ENCODE measurements at regions not wholly inside any gene's neighbourhood (a gene's known extent, or its start where the extent isn't known, plus 50 kb on each side); places are given as distances from the start of the nearest gene placed in this dataset.
"Not testable (repeated sequence)": the region's sequence is repeated elsewhere in the genome, so short reads cannot be mapped to it uniquely, and the experiment has no call there.

- in situ Hi-C loops (cut with HindIII; ENCODE audit: low pct_ligation_motif_present, low pct_unique_long_range_greater_than_20kb, low sequenced_read_pairs); DNase-seq: not testable (repeated sequence)
These were observed 502.8 kb downstream of the TFAP2B start for GRCh38 chr6:51321477-51321876.

GRCh38 chr6:51322505-51322904, 503.8 kb downstream of the TFAP2B start:
- in situ Hi-C loops (cut with HindIII; ENCODE audit: low pct_ligation_motif_present, low pct_unique_long_range_greater_than_20kb, low sequenced_read_pairs), result no loop called here
- DNase-seq, result no peak

GRCh38 chr6:51323056-51323455, 504.4 kb downstream of the TFAP2B start:
- in situ Hi-C loops (cut with HindIII; ENCODE audit: low pct_ligation_motif_present, low pct_unique_long_range_greater_than_20kb, low sequenced_read_pairs), result no loop called here
- DNase-seq, result no peak

GRCh38 chr6:51330971-51331370, 512.3 kb downstream of the TFAP2B start:
- in situ Hi-C loops (cut with HindIII; ENCODE audit: low pct_ligation_motif_present, low pct_unique_long_range_greater_than_20kb, low sequenced_read_pairs), result no loop called here
- DNase-seq, result no peak

GRCh38 chr6:51335543-51335942, 516.9 kb downstream of the TFAP2B start:
- in situ Hi-C loops (cut with HindIII; ENCODE audit: low pct_ligation_motif_present, low pct_unique_long_range_greater_than_20kb, low sequenced_read_pairs), result no loop called here

GRCh38 chr6:51336185-51336584, 517.5 kb downstream of the TFAP2B start:
- no peak for DNase-seq
- in situ Hi-C loops (cut with HindIII; ENCODE audit: low pct_ligation_motif_present, low pct_unique_long_range_greater_than_20kb, low sequenced_read_pairs), result no loop called here

More at GRCh38 chr6:51335543-51335942, 516.9 kb downstream of the TFAP2B start:
- DNase-seq, result no peak

- in situ Hi-C loops (cut with HindIII; ENCODE audit: low pct_ligation_motif_present, low pct_unique_long_range_greater_than_20kb, low sequenced_read_pairs), result no loop called here
- no peak for DNase-seq
These were observed 518.6 kb downstream of the TFAP2B start for GRCh38 chr6:51337277-51337676.

- DNase-seq, result no peak
These were observed 520.4 kb downstream of the TFAP2B start for GRCh38 chr6:51339108-51339507.

GRCh38 chr6:51339728-51340127, 521.1 kb downstream of the TFAP2B start:
- in situ Hi-C loops (cut with HindIII; ENCODE audit: low pct_ligation_motif_present, low pct_unique_long_range_greater_than_20kb, low sequenced_read_pairs), result no loop called here
- no peak for DNase-seq

More at GRCh38 chr6:51339108-51339507, 520.4 kb downstream of the TFAP2B start:
- in situ Hi-C loops (cut with HindIII; ENCODE audit: low pct_ligation_motif_present, low pct_unique_long_range_greater_than_20kb, low sequenced_read_pairs), result no loop called here

- in situ Hi-C loops (cut with HindIII; ENCODE audit: low pct_ligation_motif_present, low pct_unique_long_range_greater_than_20kb, low sequenced_read_pairs), result no loop called here
- DNase-seq, result no peak
These were observed 523.7 kb downstream of the TFAP2B start for GRCh38 chr6:51342393-51342792.

GRCh38 chr6:51349857-51350256, 531.2 kb downstream of the TFAP2B start:
- no peak for DNase-seq
- in situ Hi-C loops (cut with HindIII; ENCODE audit: low pct_ligation_motif_present, low pct_unique_long_range_greater_than_20kb, low sequenced_read_pairs), result no loop called here

- peak; percentile 4 for DNase-seq
- in situ Hi-C loops (cut with HindIII; ENCODE audit: low pct_ligation_motif_present, low pct_unique_long_range_greater_than_20kb, low sequenced_read_pairs), result no loop called here
These were observed 531.7 kb downstream of the TFAP2B start for GRCh38 chr6:51350308-51350904.

- in situ Hi-C loops (cut with HindIII; ENCODE audit: low pct_ligation_motif_present, low pct_unique_long_range_greater_than_20kb, low sequenced_read_pairs), result no loop called here
These were observed 533.9 kb downstream of the TFAP2B start for GRCh38 chr6:51352506-51353029.

GRCh38 chr6:51360287-51360686, 541.6 kb downstream of the TFAP2B start:
- DNase-seq, result no peak
- in situ Hi-C loops (cut with HindIII; ENCODE audit: low pct_ligation_motif_present, low pct_unique_long_range_greater_than_20kb, low sequenced_read_pairs), result no loop called here

More at GRCh38 chr6:51352506-51353029, 533.9 kb downstream of the TFAP2B start:
- DNase-seq, result no peak

- DNase-seq, result no peak
- in situ Hi-C loops (cut with HindIII; ENCODE audit: low pct_ligation_motif_present, low pct_unique_long_range_greater_than_20kb, low sequenced_read_pairs), result no loop called here
These were observed 546.9 kb downstream of the TFAP2B start for GRCh38 chr6:51365566-51365965.

GRCh38 chr6:51369485-51369884, 550.8 kb downstream of the TFAP2B start:
- DNase-seq, result no peak
- in situ Hi-C loops (cut with HindIII; ENCODE audit: low pct_ligation_motif_present, low pct_unique_long_range_greater_than_20kb, low sequenced_read_pairs), result no loop called here

GRCh38 chr6:51382847-51383246, 564.2 kb downstream of the TFAP2B start:
- DNase-seq, result no peak
- in situ Hi-C loops (cut with HindIII; ENCODE audit: low pct_ligation_motif_present, low pct_unique_long_range_greater_than_20kb, low sequenced_read_pairs), result no loop called here

GRCh38 chr6:51384736-51385135, 566.1 kb downstream of the TFAP2B start:
- in situ Hi-C loops (cut with HindIII; ENCODE audit: low pct_ligation_motif_present, low pct_unique_long_range_greater_than_20kb, low sequenced_read_pairs), result no loop called here
- no peak for DNase-seq

- no peak for DNase-seq
- in situ Hi-C loops (cut with HindIII; ENCODE audit: low pct_ligation_motif_present, low pct_unique_long_range_greater_than_20kb, low sequenced_read_pairs), result no loop called here
These were observed 567.7 kb downstream of the TFAP2B start for GRCh38 chr6:51386347-51386836.

GRCh38 chr6:51387907-51388306, 569.2 kb downstream of the TFAP2B start:
- in situ Hi-C loops (cut with HindIII; ENCODE audit: low pct_ligation_motif_present, low pct_unique_long_range_greater_than_20kb, low sequenced_read_pairs), result no loop called here
- no peak for DNase-seq

Data from ACHN (cell line).